ENCODE measurements at regions not wholly inside any gene's neighbourhood (a gene's known extent, or its start where the extent isn't known, plus 50 kb on each side); places are given as distances from the start of the nearest gene placed in this dataset.
"Not testable (repeated sequence)": the region's sequence is repeated elsewhere in the genome, so short reads cannot be mapped to it uniquely, and the experiment has no call there.

GRCh38 chr1:31485166-31485565 is 72.2 kb downstream of the SERINC2 start:
- DNase-seq, result no peak

DNA sequence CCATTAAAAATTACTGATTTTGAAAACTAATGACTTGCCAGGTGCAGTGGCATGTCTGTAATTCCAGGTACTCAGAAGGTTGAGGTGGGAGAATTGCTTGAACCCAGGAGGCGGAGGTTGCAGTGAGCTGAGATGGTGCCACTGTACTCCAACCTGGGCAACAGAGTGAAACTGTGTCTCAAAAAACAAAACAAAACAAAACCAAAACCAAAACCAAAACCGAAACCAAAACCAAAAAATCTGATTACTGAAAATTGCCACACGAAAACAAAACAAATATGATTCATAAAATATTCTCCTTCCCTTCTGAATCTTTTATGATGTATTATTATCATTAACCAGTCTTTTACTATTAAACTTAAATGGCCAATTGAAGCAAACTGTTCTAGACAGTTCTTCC is 74.1 kb downstream of the SERINC2 start:
- DNase-seq, result no peak

DNA sequence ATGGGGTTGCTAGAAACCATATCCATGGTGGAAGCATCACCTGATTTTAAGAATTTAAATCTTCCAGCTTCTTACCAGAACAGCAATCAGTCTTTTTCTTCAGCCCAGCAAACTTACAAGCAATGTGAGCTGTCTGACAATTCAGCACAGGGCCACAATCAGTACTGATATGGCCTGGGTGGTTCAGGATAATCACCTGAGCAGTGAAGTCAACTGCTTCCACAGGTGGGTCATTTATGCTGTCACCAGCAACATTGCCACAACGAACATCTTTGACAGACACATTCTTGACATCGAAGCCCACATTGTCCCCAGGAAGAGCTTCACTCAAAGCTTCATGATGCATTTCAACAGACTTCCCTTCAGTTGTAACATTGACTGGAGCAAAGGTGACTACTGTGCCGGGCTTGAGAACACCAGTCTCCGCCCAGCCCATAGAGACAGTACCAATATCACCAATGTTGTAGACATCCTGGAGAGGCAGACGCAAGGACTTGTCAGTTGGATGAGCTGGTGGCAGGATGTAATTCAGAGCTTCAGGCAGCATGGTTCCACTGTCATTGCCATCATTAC is 74.8 kb downstream of the SERINC2 start:
- DNase-seq, result no peak

GRCh38 chr1:31488528-31488927 is 75.5 kb downstream of the SERINC2 start:
- no peak for DNase-seq

- DNase-seq, result not testable (repeated sequence)
These were observed 76.6 kb downstream of the SERINC2 start for GRCh38 chr1:31489575-31489974.

- DNase-seq, result not testable (repeated sequence)
These were observed 77.6 kb downstream of the SERINC2 start for GRCh38 chr1:31490596-31490995.

DNA sequence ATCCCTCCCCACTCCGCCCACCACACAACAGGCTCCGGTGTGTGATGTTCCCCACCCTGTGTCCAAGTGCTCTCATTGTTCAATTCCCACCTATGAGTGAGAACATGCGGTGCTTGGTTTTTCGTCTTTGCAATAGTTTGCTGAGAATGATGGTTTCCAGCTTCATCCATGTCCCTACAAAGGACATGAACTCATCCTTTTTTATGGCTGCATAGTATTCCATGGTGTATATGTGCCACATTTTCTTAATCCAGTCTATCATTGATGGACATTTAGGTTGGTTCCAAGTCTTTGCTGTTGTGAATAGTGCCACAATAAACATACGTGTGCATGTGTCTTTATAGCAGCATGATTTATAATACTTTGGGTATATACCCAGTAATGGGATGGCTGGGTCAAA is 81.0 kb upstream of the TINAGL1 start:
- not testable (repeated sequence) for DNase-seq

DNA sequence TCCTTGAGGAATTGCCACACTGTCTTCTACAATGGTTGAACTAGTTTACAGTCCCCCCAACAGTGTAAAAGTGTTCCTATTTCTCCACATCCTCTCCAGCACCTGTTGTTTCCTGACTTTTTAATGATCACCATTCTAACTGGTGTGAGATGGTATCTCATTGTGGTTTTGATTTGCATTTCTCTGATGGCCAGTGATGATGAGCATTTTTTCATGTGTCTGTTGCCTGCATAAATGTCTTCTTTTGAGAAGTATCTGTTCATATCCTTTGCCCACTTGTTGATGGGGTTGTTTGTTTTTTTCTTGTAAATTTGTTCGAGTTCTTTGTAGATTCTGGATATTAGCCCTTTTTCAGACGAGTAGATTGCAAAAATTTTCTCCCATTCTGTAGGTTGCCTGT is 80.5 kb upstream of the TINAGL1 start:
- not testable (repeated sequence) for DNase-seq

DNA sequence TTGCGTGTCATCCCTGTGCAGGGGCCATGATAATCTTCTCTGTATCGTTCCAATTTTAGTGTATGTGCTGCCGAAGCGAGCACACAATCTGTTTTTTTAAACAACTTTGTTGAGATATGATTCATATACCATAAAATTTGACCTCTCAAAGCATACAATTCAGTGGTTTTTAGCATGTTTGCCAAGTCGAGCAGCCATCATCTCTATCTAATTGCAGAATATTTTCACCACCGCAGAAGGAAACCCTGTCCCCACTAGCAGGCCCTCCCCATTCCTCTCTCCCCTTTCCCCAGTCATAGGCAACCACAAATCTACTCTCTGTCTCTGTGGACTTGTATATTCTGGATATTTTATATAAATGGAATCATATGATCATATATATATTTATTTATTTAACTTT is 78.7 kb upstream of the TINAGL1 start:
- DNase-seq, result no peak

DNA sequence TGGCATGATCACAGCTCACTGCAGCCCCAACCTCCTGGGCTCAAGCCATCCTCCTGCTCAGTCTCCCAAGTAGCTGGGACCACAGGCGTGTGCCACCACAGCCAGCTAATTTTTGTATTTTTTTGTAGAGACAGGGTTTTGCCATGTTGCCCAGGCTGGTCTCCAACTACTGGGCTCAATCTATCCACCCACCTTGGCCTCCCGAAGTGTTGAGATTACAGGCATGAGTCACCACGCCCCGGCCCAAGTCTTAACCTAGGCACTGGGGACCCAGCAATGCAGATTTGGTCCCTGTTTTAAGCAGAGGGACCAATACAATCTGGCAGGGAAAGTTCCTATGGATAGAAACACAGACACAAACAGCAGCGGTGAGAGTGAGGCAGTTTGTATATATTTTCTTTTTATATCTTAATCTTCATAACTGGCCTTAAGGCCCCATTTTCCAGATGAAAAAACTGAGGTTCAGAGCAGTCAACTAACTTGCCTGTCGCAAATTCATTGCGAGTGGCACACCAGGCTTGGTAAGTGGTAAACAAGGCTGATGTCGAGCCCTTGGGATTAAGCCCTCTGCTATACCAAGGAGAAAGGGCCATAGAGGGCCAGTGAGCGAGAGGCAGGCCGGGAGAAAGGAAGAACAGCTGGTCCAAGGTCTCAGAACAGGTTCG is 77.8 kb upstream of the TINAGL1 start:
- DNase-seq, result no peak

GRCh38 chr1:31501505-31501904 is 74.8 kb upstream of the TINAGL1 start:
- peak; percentile 49 for DNase-seq

GRCh38 chr1:31502253-31502652 is 74.1 kb upstream of the TINAGL1 start:
- DNase-seq, result peak; percentile 26

DNA sequence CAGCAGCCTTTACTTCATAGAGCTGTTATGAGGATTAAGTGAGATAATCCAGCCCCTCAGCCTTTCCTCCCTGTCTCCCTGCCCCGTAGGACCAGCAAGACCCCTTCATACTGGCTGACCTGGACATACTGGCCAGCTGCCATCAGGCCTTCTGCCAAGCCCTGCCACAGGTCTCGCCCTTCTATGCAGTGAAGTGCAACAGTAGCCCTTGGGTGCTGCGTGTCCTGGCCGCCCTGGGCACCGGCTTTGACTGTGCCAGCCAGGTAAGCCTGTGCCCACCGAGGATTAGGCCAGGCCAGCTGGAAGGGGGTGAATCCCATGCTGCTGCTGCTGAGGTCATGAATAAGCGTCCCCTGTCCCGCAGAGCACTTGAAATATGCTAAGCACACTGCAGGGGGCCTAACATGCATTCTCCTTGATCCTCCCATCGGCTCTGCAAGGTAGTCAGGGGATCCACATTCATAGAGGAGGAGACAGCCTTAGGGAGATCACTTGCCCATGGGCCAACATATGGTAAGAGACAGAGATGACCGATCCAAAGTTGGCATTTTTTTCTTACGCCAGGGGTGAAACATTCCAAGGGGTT is 73.3 kb upstream of the TINAGL1 start:
- peak; percentile 41 for DNase-seq

DNA sequence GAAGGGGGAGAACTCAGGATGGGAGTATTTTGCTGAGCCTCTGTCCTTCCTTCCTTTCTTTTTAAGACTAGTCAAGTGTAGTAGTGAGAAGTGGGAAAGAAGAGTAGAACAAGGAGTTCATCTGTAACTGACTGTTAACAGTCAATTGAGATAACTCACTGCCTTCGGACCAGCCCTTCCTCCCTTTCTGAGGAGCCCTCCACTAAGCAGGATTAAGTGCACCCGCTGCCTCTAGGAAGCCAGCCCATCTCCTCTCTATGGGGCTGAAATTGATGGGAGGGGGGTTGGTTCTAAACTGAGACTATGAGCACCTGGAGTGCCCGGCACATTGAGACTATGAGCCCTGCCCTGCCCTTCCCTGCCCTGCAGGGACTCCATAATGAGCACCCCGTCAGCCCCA is 72.7 kb upstream of the TINAGL1 start:
- DNase-seq, result peak; percentile 43

- no peak for DNase-seq
These were observed 72.3 kb upstream of the TINAGL1 start for GRCh38 chr1:31504001-31504400.

DNA sequence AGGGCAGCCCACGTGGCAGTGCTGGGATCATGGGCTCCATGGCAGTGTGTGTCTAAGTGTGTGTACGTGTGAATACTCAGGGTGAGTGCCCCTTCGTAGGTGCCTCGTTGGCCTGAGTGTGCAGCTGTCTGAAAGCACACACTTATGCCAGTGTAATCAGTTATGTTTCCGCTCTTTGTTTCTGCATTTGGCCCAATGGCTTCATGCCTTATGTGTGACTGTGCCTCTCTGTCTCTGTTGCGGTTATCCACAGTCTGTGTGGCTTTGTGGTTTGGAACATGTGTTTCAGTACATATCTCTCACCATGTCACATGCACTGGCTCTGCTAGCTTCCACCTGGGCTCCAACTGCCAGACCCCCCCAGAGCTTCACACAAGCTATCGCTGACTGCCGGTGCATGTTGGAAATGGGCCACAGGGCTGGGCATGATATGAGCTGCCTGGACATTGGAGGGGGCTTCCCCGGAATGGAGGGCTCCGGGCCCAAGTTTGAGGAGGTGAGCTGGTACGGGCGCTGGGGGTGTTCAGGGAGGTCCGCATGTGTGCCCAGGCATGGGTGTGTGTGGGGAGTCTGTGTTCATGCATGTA is 70.3 kb upstream of the TINAGL1 start:
- DNase-seq, result peak; percentile 60

DNA sequence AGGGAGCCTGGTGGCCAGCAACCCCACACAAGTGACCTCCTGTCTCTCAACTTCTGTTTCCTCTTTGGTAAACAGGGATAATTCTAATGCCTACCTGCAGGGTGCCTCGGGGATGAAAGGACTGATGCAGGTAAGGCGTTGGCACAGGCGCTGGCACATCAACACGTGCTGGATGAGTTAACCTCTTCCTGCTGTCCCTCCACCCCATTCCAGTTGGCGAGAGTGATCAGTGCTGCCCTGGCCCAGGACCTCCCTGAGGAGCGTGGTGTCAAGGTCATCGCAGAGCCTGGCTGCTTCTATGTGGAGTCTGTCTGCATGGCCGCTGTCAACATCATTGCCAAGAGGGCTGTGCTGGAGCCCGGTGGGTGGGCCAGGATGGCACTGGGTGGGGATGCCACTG is 69.1 kb upstream of the TINAGL1 start:
- DNase-seq, result no peak

DNA sequence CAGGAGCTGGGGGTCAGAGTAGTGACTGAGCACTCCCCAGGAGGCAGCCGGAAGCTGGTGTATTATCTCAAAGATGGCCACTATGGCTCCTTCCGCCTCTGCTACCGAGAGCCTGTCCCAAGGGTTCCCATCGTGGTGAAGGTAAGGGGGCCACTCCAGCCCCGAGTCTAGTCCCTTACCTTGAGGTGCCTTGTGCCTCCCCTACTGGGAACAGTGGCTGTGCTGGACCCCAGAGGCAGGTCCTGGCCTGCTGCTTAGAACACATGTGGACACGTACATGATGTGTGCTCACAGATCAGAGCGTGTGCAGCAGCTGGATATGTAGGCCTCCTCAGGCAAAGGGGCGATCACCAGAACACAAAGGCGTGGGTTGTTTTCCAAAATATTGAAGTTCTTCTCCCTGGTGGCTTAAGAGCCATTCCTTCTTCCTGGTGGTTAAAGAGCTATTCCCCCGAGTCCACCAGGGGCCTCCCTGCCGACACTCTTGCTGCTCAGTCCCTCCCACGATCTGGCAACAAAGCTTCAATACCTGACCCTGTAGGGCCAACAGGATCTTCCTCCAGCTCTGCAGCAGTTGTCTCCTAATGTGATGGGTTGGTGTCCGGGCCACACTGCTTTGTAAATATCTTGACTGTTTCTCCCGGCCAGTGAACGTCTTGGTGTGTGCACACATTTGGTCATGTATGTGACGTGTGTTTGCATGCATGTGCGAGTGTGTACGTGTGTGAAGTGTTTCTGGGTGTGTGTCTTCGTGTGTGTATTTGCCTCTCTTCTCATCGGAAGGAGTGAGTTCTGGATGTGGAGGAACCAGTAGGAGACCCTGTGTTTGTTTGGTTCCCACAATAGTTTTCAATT is 68.4 kb upstream of the TINAGL1 start:
- no peak for DNase-seq

DNA sequence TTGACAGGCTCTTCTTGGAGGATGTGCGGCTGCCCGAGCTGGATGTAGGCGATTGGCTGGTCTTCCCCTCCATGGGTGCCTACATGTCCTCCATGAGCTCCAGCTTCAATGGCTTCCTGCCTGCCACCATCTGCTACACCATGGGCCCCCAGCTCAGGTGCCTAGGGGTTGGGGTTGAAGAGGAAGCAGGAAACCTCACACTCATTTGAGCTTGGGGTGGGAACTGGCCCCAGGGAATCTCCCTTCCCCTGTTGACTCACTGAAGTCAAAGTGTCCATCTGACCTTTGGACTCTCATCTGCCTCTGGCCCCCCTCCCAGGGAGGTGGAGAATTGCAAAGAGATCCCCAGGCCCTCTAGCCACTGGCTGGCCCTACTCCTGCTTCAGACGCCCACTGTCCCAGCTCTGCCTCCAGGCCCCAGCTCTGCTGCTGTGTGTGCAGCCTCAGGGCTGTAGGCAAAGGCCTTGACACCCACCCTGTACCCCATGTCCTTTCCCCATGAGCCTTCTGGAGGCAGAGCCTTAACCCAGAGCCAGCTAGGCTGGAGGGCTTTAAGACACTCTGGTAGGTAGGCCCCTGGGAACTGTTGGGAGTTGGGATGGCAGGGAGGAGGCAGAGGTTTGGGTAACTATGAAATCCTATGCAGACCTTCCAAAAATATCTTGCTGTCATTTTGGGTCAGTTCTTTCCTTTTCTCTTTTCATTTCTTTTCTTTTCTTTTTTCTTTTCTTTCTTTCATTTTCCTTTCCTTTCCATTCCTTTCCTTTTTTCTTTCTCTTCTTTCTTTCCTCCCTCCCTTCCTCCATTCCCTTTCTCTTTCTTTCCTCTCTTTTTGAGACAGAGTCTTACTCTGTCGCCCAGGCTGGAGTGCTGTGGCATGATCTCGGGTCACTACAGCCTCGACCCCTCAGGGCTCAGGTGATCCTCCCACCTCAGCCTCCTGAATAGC is 66.9 kb upstream of the TINAGL1 start:
- DNase-seq, result no peak

DNA sequence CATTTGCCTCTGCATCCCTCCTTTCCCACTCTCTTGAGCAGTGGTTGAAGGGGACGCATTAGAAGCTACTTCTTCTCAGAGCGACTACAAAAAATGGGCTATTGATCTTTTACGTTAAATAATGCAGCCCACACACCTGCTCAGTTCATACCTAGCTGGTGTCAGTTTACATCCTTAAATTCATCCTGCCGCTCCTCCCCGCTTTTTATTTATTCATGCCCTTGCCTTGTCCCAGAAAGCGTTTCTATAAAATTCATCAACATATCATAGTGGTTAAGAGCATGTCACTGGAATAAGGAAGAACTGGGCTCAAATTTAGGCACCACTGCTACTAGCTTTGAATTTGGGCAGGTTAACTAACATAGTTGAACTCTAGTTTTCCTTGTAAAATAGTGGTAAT is 66.0 kb upstream of the TINAGL1 start:
- no peak for DNase-seq

DNA sequence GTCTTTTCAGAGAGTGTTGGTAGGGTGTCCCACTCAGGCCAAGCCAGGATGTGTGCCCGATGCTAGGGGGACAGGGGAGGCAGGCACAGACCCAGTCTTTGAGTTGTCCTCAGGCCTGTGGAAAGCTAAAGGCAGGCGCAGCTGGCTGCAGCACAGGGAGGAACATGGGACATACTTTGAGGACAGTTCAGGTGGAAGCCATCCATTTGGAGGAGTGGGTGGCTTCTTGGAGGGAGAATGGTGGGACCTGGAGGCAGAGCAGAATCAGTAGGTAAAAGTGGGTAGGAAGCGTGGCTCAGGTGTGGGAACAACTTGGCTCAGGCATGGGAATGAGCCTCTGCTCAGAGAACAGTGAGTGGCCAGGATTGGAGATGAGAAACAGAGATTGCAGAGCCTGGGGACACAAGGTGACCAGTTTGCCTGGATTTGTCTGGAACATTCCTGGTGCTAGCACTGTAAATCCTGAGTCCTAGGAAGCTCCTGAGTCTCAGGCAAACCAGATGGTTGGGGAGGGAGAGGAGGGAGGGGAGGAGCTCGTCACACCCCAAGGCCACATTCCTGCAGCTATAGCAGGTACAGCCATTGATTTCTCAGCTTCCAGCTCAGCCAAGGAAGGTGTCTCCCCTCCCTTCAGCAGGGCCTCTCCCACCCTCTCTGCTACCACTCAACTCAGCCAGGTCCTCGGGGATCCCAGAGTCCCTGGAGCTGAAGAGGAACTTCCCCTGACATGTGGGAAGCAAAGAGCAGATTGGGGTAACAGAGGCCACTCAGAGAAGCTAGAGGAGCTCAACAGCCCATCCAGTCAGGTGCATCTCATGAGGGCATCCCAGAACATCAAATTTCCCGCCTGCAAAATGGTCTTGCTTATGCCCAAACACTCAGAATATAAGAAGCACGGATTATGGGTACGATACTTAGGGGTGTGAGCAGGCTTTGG is 65.2 kb upstream of the TINAGL1 start:
- DNase-seq, result no peak
